Globus pallidus (tissue), 1 donor: ENCODE measurements at regions not wholly inside any gene's neighbourhood (a gene's known extent, or its start where the extent isn't known, plus 50 kb on each side); places are given as distances from the start of the nearest gene placed in this dataset.

Experiments used
- DNase-seq: peaks from one replicate; pipeline ENCODE4 v3.0.0-alpha.2; 2015; ENCODE audit warnings: low spot score

- peak; percentile 64 for DNase-seq
Observed at GRCh38 chr6:45741437-45742171, 274.1 kb downstream of the CLIC5 start.

- no peak for DNase-seq
Observed at GRCh38 chr6:45739058-45739457, 276.6 kb downstream of the CLIC5 start.

GRCh38 chr6:45738057-45738455 is 277.6 kb downstream of the CLIC5 start:
- DNase-seq, result no peak

- no peak for DNase-seq
Observed at GRCh38 chr6:45737331-45738056, 278.2 kb downstream of the CLIC5 start.

- no peak for DNase-seq
Observed at GRCh38 chr6:45736134-45736533, 279.5 kb downstream of the CLIC5 start.

GRCh38 chr6:45732731-45733130 is 282.9 kb downstream of the CLIC5 start:
- no peak for DNase-seq

GRCh38 chr6:45730232-45730631 is 285.4 kb downstream of the CLIC5 start:
- DNase-seq, result no peak

- DNase-seq, result no peak
Observed at GRCh38 chr6:45728674-45729073, 287.0 kb downstream of the CLIC5 start.

- no peak for DNase-seq
Observed at GRCh38 chr6:45727819-45728449, 287.7 kb downstream of the CLIC5 start.

- DNase-seq, result no peak
Observed at GRCh38 chr6:45727228-45727627, 288.4 kb downstream of the CLIC5 start.

GRCh38 chr6:45726444-45726843 is 289.2 kb downstream of the CLIC5 start:
- DNase-seq, result no peak

- DNase-seq, result no peak
Observed at GRCh38 chr6:45724511-45724910, 291.1 kb downstream of the CLIC5 start.

- no peak for DNase-seq
Observed at GRCh38 chr6:45724027-45724426, 291.6 kb downstream of the CLIC5 start.

- DNase-seq, result no peak
Observed at GRCh38 chr6:45722876-45723275, 292.8 kb downstream of the CLIC5 start.

- no peak for DNase-seq
Observed at GRCh38 chr6:45721665-45722064, 294.0 kb downstream of the CLIC5 start.

- no peak for DNase-seq
Observed at GRCh38 chr6:45718871-45719270, 296.8 kb downstream of the CLIC5 start.

- DNase-seq, result no peak
Observed at GRCh38 chr6:45718131-45718530, 297.5 kb downstream of the CLIC5 start.

GRCh38 chr6:45717715-45718114 is 297.9 kb downstream of the CLIC5 start:
- DNase-seq, result no peak

GRCh38 chr6:45717027-45717426 is 298.6 kb downstream of the CLIC5 start:
- DNase-seq, result no peak

GRCh38 chr6:45715508-45715803 is 300.2 kb downstream of the CLIC5 start:
- DNase-seq, result no peak

GRCh38 chr6:45714741-45715507 is 300.7 kb downstream of the CLIC5 start:
- DNase-seq, result peak; percentile 80

- DNase-seq, result no peak
Observed at GRCh38 chr6:45714006-45714730, 301.5 kb downstream of the CLIC5 start.
